EH (cell line): ENCODE measurements at regions not wholly inside any gene's neighbourhood (a gene's known extent, or its start where the extent isn't known, plus 50 kb on each side); places are given as distances from the start of the nearest gene placed in this dataset.

Source experiments
- DNase-seq: peaks from one replicate; pipeline ENCODE4 v3.0.0-alpha.2; 2015; ENCODE audit warnings: low read depth

DNA sequence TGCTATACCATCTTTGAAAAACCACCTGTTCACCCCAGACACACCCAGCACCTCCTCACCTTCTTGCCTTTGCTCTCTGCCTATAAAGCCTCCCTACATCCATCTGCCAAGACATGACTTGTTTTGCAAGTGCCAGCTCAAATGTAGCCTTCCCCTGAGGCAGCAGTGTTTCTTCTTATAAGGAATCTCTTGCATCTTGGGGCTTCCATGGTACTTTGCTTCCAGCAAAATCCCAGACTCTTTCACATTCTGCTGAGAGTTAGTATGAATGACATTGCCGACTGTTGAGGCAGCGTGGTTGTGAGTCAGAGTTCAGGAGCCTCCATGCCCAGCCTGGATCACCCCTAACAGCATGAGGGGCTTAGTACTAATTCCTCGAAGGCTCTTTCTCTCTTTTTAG is 217.4 kb upstream of the RUNX1 start:
- DNase-seq = peak; percentile 63

- peak; percentile 80 for DNase-seq
Measured at GRCh38 chr21:35265170-35265877, 216.2 kb upstream of the RUNX1 start.

DNA sequence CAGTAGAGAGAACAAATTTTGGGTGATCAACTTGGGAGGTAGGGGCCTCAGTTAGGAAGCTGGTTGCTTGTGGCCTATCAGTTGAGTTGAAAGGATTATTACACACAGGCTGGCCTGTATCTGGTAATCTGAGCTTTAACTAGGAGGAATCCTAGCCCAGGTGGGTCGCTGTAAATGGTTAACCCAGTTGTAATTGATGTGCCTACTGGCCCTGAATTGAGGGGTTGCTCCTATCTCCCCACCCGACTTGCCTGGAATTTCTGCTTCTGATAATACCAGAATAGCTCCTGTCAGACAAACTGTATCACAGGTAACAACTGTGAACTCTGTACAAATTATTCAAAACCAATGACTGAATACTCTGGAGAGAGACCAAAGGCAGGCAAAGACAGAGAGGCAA is 210.4 kb upstream of the RUNX1 start:
- DNase-seq = no peak

DNA sequence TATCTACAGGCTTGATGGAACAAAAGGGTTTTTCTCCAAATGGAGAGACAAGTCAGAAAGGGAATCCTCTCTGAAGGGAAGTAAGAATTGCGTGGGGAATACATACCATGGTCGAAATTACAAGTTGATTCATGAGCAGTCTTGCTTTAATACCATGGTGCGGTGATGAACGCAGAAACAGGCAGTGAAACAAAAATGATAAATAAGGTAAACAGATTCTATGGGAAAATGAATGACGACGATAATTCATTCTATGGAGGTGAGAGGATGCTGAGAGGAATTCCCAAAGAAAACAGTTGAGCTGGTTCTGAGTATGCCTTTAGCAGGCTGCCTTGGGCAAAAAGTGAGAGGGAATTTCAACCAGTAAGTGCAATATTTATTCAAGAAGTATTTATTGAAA is 209.4 kb upstream of the RUNX1 start:
- no peak for DNase-seq

GRCh38 chr21:35257413-35257812 is 208.3 kb upstream of the RUNX1 start:
- DNase-seq = peak; percentile 94

DNA sequence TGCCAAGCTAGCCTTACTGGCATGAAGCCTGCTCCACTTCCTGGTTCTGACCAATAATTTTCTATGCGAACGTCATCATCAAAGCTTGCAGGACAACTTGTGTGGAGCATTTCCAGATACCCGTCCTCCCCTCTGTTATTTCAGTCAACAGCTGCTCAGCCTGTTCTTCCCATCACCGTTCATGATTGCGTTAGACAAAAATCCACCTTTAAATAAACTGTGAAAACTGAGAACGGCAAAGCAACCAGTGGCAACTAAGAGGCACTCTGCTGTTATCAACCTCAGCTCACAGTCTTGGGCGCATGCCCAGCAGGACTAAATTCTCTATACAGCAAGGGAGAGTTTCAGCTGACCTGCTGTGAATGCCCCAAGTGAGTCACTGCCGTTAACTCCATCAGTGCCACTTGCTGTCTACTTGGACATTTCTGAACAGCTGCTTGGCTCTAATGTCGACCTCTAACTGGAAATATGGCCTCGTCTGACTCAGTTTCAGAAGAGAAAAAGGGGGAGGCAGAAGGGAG is 207.4 kb upstream of the RUNX1 start:
- DNase-seq = peak; percentile 98

DNA sequence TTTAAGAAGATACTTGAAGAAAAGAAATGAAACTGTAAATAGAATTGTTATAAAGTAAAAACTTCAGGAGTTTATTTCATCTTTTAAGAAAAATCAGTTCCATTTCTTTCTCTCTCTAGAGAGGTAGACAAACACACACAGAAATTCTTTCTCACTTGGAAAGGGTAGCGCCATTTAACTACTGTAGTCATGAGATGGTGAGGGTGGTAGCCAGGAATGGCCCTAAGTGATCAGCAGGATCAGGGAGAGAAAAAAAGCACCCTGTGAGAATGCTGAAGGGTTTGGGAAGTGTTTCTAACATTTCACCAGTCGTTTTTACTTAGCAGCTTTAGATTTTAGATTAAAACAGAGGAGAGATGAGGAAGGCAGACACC is 205.7 kb upstream of the RUNX1 start:
- peak; percentile 18 for DNase-seq

GRCh38 chr21:35254006-35254764 is 205.1 kb upstream of the RUNX1 start:
- peak; percentile 86 for DNase-seq

- peak; percentile 84 for DNase-seq
Measured at GRCh38 chr21:35252831-35253230, 203.7 kb upstream of the RUNX1 start.

DNA sequence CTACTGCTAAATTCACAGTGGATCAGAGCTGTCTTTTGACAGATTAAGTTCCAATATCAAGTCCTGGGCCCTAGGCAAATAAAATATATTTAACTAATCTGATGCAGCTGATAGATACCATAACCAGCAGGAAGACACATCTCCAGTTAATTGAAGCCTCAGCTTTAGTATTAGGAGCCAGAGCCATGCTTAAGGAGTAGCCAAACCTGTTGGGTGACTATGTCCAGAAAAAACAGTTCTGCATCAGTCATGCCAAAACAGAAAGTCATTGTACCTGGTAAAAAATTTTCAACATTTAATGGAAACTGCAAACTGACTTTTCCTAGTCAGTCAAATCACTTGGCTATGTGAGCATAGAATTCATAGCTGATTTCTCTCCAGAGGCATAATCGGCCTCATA is 200.5 kb upstream of the RUNX1 start:
- DNase-seq = no peak

DNA sequence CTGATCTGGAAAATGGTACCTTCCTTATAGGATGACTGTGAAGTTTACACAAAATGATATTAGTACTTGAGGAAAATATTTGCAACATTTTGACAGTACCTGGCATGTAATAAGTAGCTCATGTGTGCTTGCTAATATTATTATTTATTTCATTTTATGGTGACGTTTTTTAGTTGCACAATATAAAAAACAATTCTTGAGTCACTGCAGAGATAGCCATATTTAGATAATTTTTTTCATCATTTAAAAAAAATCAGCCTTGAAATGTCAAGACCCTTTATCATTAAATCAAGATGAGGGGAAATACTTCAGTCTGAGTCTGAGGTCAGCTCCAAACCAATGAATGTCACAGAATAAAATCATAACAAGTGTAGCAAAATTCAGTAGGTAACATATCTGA is 196.8 kb upstream of the RUNX1 start:
- no peak for DNase-seq

DNA sequence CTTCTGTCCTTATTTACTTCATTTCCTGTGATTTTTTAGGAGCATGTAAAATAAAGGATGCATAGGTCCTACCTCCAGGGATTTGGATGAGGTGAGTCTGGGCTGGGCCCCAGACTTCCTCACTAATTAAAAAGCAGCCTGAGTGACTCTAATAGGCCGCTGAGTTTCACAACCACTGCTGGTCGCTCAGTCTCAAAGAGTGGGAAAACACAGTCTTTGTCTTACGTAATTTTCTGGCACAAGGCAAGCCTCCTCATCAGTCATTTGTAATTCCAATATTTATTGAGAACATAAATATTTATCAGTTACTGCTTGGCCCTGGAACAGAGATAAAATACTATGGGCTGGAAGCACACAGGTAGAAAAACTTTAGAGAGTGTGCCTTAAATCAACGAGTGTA is 195.4 kb upstream of the RUNX1 start:
- DNase-seq = no peak

DNA sequence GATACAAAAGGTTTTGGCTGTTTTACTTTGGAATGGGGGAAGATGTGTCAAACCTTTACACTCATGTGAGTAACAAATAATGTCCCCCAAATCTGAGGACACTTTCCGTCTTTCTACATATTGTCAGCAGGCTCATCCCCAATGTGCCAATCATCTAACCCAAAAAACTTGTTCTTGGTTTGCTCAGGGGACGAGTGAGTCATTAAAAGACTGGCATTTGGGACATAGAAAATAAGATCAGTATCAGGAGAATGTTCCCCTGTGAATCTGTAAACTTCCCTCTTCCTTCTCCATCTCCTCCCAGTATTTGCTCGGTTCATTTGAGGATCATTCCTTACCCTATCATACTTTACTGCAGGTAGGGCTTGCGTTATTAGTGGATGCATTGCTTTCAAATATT is 194.1 kb upstream of the RUNX1 start:
- DNase-seq = no peak

DNA sequence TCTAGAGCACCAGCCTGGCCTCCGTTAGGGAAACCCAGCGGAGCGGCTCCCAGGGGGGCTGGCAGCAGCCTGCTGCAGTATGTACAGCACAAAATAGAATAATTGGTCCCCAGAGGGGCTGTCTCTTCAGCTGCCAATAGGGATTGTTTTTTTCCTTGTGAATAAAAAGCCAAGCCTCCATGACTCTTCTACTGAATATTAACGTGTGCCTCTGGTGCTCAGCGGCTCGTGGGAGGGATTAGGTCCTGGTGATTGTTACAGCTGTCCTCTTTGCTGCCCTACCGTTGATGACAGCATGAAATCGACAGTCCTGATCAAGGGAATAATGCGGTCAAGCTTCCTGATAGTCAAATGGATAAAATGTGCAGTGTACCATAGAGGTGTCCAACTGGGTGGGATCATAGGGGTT is 190.7 kb upstream of the RUNX1 start:
- no peak for DNase-seq

GRCh38 chr21:35238119-35238518 is 189.0 kb upstream of the RUNX1 start:
- no peak for DNase-seq

- no peak for DNase-seq
Measured at GRCh38 chr21:35237287-35237686, 188.2 kb upstream of the RUNX1 start.

DNA sequence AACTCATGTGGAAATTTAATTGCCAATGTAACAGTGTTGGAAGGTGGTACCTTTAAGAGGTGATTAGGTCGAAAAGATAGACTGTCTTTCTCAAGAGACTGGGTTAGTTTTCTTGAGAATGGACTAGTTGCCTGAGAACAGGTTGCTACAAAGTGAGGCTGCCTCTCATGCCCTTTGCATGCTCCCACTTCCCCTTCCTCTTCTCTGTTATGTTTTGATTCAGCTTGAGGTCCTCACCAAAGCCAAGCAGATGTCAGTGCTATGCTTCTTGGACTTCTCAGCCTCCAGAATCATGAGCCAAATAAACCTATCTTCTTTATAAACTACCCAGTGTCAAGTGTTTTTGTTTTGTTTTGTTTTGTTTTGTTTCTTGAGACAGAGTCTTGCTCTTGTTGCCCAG is 187.0 kb upstream of the RUNX1 start:
- DNase-seq = no peak

- no peak for DNase-seq
Measured at GRCh38 chr21:35234725-35235124, 185.6 kb upstream of the RUNX1 start.

DNA sequence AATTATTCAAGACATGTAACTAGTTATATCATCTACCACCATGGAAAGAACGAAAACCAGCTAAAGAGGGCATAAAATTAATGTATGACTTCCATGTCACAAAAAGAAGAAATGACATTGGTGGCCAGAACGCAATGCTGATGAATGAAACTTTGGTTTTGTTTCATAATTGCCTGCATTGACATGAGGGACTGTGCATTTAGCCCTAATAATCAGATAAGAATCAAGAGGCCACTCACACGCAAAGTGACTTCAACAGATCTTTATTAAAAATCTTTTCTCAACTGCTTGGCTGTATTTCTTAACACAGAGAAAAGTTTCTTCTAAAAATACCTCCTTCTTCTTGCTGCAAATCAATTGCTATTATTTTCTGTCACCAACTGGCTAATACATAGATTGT is 184.7 kb upstream of the RUNX1 start:
- no peak for DNase-seq

DNA sequence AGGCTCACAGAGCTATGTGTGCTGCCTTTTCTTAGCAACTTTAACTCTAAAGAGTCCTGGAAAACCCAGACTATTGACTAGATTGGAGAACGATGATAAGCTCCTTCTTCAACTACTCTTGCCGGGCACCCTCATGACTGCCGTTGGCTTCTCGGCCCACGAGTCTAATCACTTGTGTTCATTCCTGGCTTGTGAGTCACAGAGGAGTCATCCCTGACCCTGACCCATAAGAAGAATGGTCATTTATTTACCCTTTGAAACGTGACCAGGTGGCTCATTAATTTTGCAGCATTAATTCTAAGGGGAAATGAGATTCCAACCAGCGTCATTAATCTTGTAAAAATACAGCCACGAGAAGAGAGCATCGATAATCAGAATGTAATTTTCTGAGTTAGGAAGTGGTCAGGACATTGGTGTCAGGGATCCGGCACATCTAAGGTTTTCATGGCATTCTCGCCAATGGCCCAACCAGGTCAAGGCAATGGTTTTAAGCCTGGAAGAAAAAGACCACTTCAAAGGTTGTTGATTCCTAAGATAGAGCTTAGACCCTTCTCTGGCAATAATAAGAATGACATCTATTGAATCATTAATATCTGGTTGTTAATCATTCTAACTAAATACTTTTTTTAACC is 183.6 kb upstream of the RUNX1 start:
- peak; percentile 87 for DNase-seq

GRCh38 chr21:35231090-35231489 is 182.0 kb upstream of the RUNX1 start:
- no peak for DNase-seq

DNA sequence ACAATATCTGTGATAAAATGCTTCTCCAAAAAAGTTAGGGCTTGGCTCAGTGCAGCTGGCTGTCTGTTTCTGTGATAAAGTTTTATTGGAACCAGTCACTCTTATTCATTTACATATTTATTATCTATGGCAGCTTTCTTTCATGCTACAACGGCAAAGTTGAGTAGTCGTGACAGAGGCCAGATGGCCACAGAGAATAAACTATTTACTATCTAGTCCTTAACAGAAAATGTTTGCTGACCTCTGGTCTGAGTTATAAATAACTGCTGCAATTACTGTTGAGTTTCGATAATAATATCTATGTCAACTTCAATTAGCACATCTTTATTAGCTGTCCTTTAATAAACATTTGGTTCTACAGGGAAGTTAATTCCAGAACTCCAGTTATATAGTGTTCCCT is 180.2 kb upstream of the RUNX1 start:
- DNase-seq = peak; percentile 48

DNA sequence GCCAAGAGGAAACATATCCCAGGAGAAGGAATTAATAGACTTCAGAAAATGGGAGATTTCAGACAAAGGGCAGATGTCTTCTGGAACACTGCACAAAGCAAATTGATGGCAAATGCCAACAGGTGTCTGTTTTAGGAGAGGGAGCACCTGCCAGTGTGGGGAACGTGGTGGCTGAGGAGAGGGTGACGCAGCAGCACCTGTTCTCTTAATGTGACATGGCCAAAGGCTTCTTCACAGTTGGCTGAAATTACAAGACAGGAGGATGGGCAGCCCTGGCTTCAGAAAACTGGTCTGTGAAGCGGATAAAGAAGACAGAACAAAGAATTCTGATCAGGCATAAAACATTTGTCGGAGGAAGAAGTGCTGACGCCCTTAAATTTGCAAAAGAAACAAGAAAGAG is 178.7 kb upstream of the RUNX1 start:
- DNase-seq = no peak
